GM13976 (cell line): ENCODE measurements at regions not wholly inside any gene's neighbourhood (a gene's known extent, or its start where the extent isn't known, plus 50 kb on each side); places are given as distances from the start of the nearest gene placed in this dataset.

Experiments used
- DNase-seq: peaks from one replicate; pipeline ENCODE4 v3.0.0; 2012; ENCODE audit warnings: low spot score
- CTCF ChIP-seq: IDR thresholded peaks from 2 replicates; pipeline ENCODE4 v1.5.1; 2012; ENCODE audit warnings: borderline replicate concordance, mild to moderate bottlenecking; ENCODE audit not compliant: insufficient read depth; ENCODE audit errors: extremely low read depth, missing control alignments, control extremely low read depth
- in situ Hi-C: fragments of 300-500 bp; cut with MboI; formaldehyde crosslinking; loops from one replicate; pipeline ENCODE4 v1.12.0; 2022; ENCODE audit warnings: low sequenced_read_pairs, mixed read lengths, inconsistent platforms; ENCODE audit not compliant: unreplicated experiment

GRCh38 chr5:66472010-66472409 is 124.2 kb upstream of the MAST4 start:
- in situ Hi-C loops, result no loop called here
- no peak for DNase-seq
- no peak for TF ChIP-seq CTCF

GRCh38 chr5:66475731-66476130 is 120.5 kb upstream of the MAST4 start:
- TF ChIP-seq CTCF, result no peak
- in situ Hi-C loops, result no loop called here

GRCh38 chr5:66477596-66477995 is 118.6 kb upstream of the MAST4 start:
- no peak for TF ChIP-seq CTCF
- no peak for DNase-seq
- in situ Hi-C loops, result no loop called here

More at GRCh38 chr5:66475731-66476130, 120.5 kb upstream of the MAST4 start:
- no peak for DNase-seq

- no peak for DNase-seq
- peak; percentile 17 for TF ChIP-seq CTCF
- in situ Hi-C loops, result no loop called here
Measured at GRCh38 chr5:66494437-66494836, 101.8 kb upstream of the MAST4 start.

- peak; percentile 37 for TF ChIP-seq CTCF
- in situ Hi-C loops, result no loop called here
- peak; percentile 20 for DNase-seq
Measured at GRCh38 chr5:66498791-66499207, 97.4 kb upstream of the MAST4 start.

GRCh38 chr5:66503203-66503789 is 92.9 kb upstream of the MAST4 start:
- TF ChIP-seq CTCF, result no peak
- in situ Hi-C loops, result no loop called here
- DNase-seq, result no peak
